Pancreas (tissue), 10 donors: ENCODE measurements at regions not wholly inside any gene's neighbourhood (a gene's known extent, or its start where the extent isn't known, plus 50 kb on each side); places are given as distances from the start of the nearest gene placed in this dataset.
A peak's percentile ranks its signal among the peaks of the same experiment; 100 is the strongest.

Experiments used
- ATAC-seq, 4 donors: fragments of 200-7000 bp; cut with Tn5 transposase; one replicate each; pipeline versions ENCODE4 v1.8.0 to v1.9.1; 2020; ENCODE audit warnings: mild to moderate bottlenecking in 4 of 4, moderate library complexity in 4 of 4
- DNase-seq, 6 donors: peaks; one replicate each; pipeline ENCODE4 v3.0.0-alpha.2; 2020
- FAIRE-seq: peaks from 2 replicates; lab custom pipeline; 2012; peaks lifted over from hg19 to GRCh38; lab: Jason Lieb, UNC
- H3K27ac ChIP-seq, 4 donors: fragments of 200-600 bp; sonication (generic); 1 replicate in 3 of 4; 2 replicates in 1 of 4; pipeline versions ENCODE4 v1.5.0 to v1.8.0; 2020
- H3K27me3 ChIP-seq, 4 donors: fragments of 200-600 bp; one replicate each; pipeline ENCODE4 v1.8.0; 2021
- H3K36me3 ChIP-seq, 3 donors: fragments of 200-600 bp; sonication (generic) in 1 of 3; one replicate each; pipeline versions ENCODE4 v1.5.0 to v1.8.0; 2020 to 2021
- H3K4me1 ChIP-seq, 3 donors: fragments of 200-600 bp; one replicate each; pipeline ENCODE4 v1.8.0; 2021
- H3K4me3 ChIP-seq, 4 donors: fragments of 200-600 bp; sonication (generic) in 2 of 4; one replicate each; pipeline versions ENCODE4 v1.5.0 to v1.8.0; 2020 to 2021
- H3K9me3 ChIP-seq, 4 donors: fragments of 200-600 bp; one replicate each; pipeline ENCODE4 v1.8.0; 2021
- WGBS, 2 donors: extraction: QIAGEN DNeasy Blood & Tissue Kit; methylation state at CpG; one replicate each; pipeline ENCODE4 v1.1.7; 2013; 5-methylcytosine and 5-hydroxymethylcytosine counted together
- intact Hi-C, 3 donors: fragments of 100-400 bp; cut with DNase I; formaldehyde crosslinking; loops; one replicate each; pipeline versions ENCODE4 v1.11.1 to v1.14.2; 2022
- TF ChIP-seq, protein P1 (sequence below), 4 donors: fragments of 200-600 bp; sonication (generic) in 3 of 4; IDR thresholded peaks; one replicate each; pipeline versions ENCODE4 v1.5.0 to v1.8.0; 2021; ENCODE audit warnings: antibody characterized with exemption in 4 of 4
- donor health status: healthy with polysubstance abuse.
- donor health status: DM: no; HTN: no; CAD: no; lungs with moderate emphysema.
- donor health status: DM: no; HTN: no; CAD: no.
- donor health status: control.
- donor health status: control.
- donor health status: Bipolar disorder and iron deficiency.
- donor health status: DM: yes; HTN: yes; CAD: no.
- donor health status: DM: no; HTN: no; CAD: no.
- donor health status: DM: no; HTN: no; CAD: no.
- donor health status: DM: yes; HTN: yes; CAD: no.

DNA sequence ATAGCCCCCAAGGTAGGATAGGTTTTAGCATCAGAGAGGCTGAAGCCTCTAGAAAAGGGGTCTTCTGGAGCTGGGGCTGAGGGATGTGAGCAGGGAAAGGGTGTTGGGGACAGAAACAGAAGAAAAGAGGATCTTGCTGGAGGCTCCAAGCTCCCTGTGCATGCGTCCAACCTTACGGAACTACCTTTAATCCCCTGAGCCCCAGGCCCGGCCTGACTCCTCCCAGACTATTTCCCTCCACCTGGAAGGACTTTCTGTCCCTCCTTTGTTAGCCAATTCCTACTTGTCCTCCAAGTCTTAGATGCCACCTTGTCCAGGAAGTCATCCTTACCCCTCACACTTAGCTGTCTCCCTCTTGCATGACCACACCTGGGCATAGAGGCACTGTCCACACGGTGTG lies 50.0 kb upstream of the VPS8 start:
- intact Hi-C loops: no loop called here
- H3K9me3 ChIP-seq: no peaks in the 10 kb centered on the region
- DNase-seq: no peak
- TF ChIP-seq, protein P1, sequence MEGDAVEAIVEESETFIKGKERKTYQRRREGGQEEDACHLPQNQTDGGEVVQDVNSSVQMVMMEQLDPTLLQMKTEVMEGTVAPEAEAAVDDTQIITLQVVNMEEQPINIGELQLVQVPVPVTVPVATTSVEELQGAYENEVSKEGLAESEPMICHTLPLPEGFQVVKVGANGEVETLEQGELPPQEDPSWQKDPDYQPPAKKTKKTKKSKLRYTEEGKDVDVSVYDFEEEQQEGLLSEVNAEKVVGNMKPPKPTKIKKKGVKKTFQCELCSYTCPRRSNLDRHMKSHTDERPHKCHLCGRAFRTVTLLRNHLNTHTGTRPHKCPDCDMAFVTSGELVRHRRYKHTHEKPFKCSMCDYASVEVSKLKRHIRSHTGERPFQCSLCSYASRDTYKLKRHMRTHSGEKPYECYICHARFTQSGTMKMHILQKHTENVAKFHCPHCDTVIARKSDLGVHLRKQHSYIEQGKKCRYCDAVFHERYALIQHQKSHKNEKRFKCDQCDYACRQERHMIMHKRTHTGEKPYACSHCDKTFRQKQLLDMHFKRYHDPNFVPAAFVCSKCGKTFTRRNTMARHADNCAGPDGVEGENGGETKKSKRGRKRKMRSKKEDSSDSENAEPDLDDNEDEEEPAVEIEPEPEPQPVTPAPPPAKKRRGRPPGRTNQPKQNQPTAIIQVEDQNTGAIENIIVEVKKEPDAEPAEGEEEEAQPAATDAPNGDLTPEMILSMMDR (IDR thresholded peaks at IDR 0.05): no peak
- H3K27ac ChIP-seq: peak overlapping the region; percentile 37 to 73 (median 68)
- H3K4me3 ChIP-seq: peak overlapping the region in 2 of 4 donors; percentile 0 to 19
- H3K4me1 ChIP-seq: peaks cover 21 to 29% (median 25%) of the 10 kb centered on the region in 3 donors
- no peaks in the 10 kb centered on the region for H3K36me3 ChIP-seq
- H3K27me3 ChIP-seq: no peaks in the 10 kb centered on the region
- WGBS, 2 donors: 28 to 34% methylated on average over 4 of the region's 4 CpGs
- peak in 3 of 4 donors; percentile 2 to 6 (median 5) for ATAC-seq
- FAIRE-seq: no peak
